Activated naive CD4-positive, alpha-beta T cell treated with anti-CD3 and anti-CD28 coated beads, Interleukin-2, amount 50 U/mL, for 16 hours (primary cell): ENCODE measurements at regions not wholly inside any gene's neighbourhood (a gene's known extent, or its start where the extent isn't known, plus 50 kb on each side); places are given as distances from the start of the nearest gene placed in this dataset.

Experiments
- DNase-seq: peaks from one replicate; pipeline ENCODE4 v3.0.0-alpha.2; 2020

- peak; percentile 14 for DNase-seq
Measured at GRCh38 chr5:86880785-86881492, 263.2 kb downstream of the COX7C start.

- DNase-seq, result no peak
Measured at GRCh38 chr5:86881493-86882090, 263.9 kb downstream of the COX7C start.

GRCh38 chr5:86884608-86885007 lies 266.9 kb downstream of the COX7C start:
- DNase-seq, result no peak

DNA sequence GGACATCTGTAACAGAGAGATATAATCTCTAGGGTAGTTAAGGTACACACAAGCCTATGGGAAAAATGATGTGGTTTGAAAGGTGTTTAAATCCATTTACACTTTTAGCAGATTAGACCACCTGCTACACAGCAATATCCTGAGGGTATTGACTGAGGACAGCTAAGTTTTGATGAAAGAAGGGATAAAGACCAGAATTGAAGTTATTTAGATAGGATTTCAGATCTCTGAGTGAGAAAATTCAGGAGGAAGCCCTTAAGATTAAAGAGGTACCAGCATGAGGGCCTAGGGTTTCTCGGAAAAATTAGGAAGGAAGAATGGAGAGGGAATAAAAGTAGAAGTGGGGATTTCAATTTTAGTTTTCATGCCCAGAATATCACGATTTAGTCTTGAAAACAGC lies 267.3 kb downstream of the COX7C start:
- DNase-seq, result no peak

DNA sequence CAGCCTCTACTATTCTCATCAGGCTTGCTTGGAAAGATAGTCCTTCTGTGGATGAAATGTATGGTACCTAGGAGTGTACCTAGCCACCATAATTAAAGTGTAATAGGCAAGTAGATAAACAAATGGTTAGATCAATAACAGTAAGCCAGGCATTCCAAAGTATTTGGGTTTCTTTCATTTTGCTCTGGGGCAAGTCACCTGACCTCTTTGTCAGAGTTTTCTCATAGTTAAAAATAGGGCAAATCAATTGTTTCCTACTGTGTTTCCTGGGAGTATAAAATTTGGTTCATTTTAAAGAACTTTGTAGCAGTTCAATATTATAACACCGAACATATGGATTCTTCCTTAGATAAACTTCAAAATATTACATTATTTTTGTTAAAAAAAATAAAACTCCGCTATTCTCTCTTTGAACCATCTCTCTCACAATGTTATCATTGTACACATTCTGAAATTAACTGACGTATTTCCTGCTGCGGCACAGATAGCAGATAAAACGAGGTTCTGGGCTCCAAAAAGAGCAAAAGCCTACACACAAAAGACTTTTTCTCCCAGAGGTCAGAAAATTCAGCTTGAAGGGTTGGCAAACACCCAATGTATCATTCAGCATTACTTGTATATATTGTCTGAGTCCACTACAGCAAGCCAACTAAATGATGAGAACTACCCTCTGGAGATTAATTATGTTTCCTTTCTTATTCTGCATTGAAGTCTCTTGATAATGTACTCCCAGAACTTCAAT lies 267.9 kb downstream of the COX7C start:
- no peak for DNase-seq

GRCh38 chr5:86890375-86890774 lies 272.6 kb downstream of the COX7C start:
- no peak for DNase-seq

DNA sequence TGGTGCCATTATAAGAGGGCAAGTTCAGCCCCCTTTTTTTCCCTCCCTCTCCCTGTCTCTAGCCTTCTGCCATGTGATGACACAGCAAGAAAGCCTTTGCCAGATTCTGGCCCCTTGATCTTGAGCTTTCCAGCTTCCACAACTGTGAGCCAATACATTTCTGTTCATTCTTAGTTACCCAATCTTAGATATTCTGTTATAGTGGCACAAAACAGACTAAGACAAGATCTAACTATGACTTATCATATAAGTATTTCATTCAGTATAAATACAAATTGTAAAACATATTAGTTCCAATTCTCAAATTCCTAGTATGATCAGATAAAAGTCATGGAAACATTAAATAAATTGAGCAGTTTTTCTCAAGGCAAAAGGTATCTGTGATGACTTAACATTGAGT lies 276.3 kb downstream of the COX7C start:
- DNase-seq, result no peak

DNA sequence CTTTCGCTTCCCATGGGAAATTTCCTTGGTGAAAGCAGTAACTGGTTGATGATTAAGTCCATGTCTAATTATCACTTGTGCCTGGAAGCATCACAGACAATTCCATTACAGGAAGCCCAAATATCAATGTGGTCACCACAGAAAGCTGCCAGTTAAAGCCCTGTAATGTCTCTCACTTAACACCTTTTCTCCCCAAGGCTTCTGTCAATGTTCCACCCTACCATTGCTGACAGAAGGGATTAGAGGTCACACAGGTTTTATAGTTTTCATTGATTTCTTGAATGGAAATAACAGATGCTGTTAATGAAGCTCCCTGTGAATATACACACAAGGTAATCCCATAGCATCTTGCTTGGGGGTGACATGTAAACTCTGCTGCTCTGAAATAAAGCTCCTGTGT lies 279.2 kb downstream of the COX7C start:
- DNase-seq, result no peak

DNA sequence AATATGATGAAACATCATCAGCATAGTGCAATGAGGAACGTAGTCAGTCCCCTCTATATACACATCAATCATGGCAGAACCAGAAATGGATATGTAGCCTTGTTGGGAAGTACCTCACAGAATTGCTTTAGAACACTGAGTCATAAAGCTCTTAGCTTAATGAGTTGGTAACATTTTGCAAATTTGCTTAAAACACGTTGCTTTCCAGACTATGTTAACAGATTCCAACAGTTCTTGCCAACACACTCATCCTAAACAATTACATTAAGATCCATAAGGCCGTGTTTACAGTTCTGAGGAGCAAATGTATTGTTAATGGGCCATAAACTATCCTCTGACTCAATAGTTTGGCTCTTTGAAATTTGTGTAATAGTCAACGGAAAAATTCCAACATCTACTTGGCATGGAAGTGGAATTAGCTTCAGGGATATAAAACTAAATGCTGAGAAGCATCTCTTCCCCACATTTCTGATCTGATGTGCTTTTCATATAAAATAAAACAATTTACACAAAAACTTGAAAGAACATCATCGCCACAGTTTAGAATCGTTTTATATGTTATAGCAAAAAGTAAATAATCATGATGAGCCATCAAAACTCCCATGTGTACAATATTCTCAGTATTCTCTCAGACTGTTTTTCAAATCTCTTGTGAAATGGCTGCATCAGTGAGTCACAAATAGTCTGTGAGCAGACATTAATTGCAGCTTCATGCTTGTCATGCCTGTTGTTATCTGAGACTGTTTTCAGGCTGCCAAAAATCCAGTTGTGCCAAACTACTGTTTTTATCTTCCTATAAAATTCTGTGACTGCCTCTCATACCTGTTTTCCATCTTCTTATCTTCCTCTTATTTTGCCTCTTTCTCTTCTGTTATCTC lies 291.9 kb downstream of the COX7C start:
- DNase-seq, result no peak

GRCh38 chr5:86917117-86917579 lies 299.4 kb downstream of the COX7C start:
- no peak for DNase-seq

- DNase-seq, result no peak
Measured at GRCh38 chr5:86918246-86918645, 300.5 kb downstream of the COX7C start.

DNA sequence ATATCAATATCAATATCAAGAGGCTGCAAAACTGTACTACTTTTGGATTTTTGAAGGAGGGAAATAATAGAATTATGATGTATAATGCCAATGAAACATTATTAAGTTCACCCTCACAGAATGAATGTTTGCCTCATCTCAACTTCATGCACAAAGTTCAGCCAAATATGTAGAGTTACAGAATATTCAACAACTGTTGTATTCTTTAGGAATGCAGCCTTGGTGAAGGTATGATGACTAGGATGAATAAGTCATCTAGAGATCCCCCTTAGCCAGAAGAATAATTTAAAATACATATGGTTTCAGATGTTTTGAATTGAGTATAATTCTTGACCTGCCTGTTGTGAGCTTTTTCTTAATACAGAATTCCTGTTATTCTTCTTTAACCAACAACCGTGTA lies 308.3 kb downstream of the COX7C start:
- DNase-seq, result no peak

GRCh38 chr5:86929123-86929766 lies 311.5 kb downstream of the COX7C start:
- no peak for DNase-seq

DNA sequence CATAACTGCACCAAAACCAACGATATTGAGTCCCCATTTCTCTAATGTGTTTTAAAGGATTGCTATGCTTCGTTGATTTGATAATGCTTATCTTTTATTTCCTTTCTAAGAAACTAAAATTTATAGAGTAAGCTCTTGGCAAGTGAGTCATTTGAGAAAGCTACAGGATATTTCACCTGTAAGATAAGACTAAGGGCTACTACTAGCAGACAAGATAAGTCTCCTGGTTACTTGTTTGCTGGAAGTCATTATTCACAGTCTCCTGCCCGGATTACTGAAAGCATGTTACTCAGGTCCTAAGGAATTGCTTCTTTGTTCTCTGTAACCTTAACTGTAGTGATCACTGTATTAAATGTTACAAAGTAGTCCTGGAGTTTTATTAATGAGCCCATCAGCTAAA lies 315.9 kb upstream of the RASA1 start:
- DNase-seq, result no peak

GRCh38 chr5:86964889-86965288 lies 302.8 kb upstream of the RASA1 start:
- DNase-seq, result no peak

- DNase-seq, result no peak
Measured at GRCh38 chr5:86968301-86968753, 299.4 kb upstream of the RASA1 start.

DNA sequence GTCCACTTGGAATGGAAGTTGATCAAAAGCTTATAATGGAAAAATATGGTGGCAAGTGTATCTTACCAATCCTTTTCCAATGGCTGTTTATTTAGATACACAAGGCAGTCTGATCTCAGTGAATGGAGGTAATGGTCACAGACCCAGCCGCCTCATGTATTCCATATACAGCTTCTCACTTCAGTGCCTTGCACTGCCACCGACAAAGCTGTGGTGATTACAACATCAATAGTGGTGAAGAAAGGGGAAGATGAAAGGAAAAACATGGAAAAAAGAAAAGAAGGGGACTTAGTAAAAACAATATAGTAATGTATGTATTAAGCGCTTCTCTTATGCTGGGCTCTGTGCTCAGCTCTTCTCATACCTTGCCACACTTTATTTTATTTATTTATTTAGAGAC lies 297.3 kb upstream of the RASA1 start:
- no peak for DNase-seq

DNA sequence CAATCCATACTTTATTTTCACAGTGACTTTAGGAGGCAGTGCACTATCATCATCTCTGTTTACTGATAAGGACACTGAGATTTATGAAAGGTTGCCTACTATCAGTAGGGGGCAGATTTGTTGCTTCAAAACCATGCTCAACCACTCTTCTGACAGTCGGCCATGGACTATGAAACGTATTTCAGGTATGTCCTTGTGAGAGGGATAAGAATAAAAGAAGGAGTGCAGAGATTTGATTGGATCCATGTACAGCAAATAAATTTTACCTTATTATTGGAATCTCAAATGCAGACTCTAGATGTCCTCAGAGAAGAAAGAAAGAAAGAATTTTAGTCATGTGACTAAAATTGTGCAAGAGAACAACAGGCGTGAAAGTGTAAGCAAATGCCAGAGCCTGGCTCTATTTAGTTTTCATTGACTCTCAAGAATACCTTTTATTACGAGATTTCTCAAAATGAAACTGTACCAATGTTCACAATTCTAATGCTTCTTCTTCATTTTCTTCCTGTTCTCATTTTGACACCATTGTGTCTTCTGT lies 296.6 kb upstream of the RASA1 start:
- no peak for DNase-seq

DNA sequence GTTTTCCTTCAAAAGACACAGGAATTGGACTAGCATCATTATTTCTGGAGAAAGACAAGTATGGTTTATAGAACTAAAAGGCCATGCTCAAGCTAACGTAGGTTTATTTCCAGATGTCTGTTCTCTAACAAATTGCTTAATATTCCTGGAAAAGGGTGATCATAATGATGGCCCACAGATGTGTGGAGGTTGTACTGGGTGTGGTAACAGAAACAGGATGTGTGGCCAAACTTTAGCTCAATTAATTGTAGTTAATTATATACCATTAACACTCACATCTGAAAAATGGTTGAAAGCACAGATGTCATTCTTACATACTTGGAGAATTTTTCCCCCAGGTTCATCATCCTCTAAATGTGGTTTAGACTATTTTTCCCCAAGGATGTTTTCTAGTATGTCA lies 292.7 kb upstream of the RASA1 start:
- DNase-seq, result no peak

GRCh38 chr5:86977190-86977589 lies 290.5 kb upstream of the RASA1 start:
- DNase-seq, result no peak

DNA sequence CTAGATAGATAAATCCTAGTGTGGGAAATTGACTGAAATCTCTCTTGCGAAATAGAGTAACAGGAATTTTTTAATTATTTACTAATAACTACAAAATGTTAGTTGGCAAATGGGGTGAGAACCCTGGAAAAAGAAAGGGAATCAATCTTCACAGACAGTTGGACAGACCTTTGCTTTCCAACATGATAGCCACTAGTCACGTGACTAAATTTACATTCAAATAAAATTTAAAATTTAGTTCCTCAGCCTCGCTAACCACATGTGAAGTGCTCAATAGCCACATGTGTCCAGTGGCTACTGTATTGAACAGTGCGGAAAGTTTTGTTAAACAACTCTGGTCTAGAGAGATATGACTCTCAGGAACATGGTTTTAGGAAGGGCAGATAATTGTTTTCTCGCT lies 289.9 kb upstream of the RASA1 start:
- DNase-seq, result no peak

GRCh38 chr5:86979811-86980411 lies 287.8 kb upstream of the RASA1 start:
- no peak for DNase-seq
